Transverse colon (tissue), 3 donors: ENCODE measurements at regions not wholly inside any gene's neighbourhood (a gene's known extent, or its start where the extent isn't known, plus 50 kb on each side); places are given as distances from the start of the nearest gene placed in this dataset.

Experiments
- CTCF ChIP-seq, 5 experiments: fragments of 200-600 bp in 3 of 5; fragments of 450-650 bp in 2 of 5; sonication (generic) in 3 of 5; IDR thresholded peaks; 1 replicate in 2 of 5; 2 replicates in 3 of 5; pipeline ENCODE4 v1.5.1; 2016 to 2017; ENCODE audit warnings: antibody characterized with exemption in 5 of 5, inconsistent platforms in 3 of 5, mild to moderate bottlenecking in 2 of 5, moderate library complexity in 1 of 5
- EP300 ChIP-seq: sonication (generic); formaldehyde crosslinking; IDR thresholded peaks from one replicate; pipeline ENCODE4 v1.6.1; 2017; ENCODE audit warnings: antibody characterized with exemption, low read depth
- POLR2A ChIP-seq: fragments of 450-650 bp; IDR thresholded peaks from one replicate; pipeline ENCODE4 v1.6.1; 2016; ENCODE audit warnings: antibody characterized with exemption, mild to moderate bottlenecking, moderate library complexity

- TF ChIP-seq CTCF (IDR thresholded peaks at IDR 0.05), result no peak
- TF ChIP-seq EP300, result no peak
- no peak for TF ChIP-seq POLR2A
Observed at GRCh38 chr3:6523043-6523442, 337.9 kb upstream of the GRM7 start.
